Body of pancreas (tissue), 4 donors: ENCODE measurements at regions not wholly inside any gene's neighbourhood (a gene's known extent, or its start where the extent isn't known, plus 50 kb on each side); places are given as distances from the start of the nearest gene placed in this dataset.

Experiments used
- ATAC-seq: fragments of 150-250 bp; one replicate; pipeline ENCODE4 v1.9.1; 2016
- DNase-seq, 4 donors: peaks; one replicate each; pipeline ENCODE4 v3.0.0-alpha.2; 2019
- H3K27ac ChIP-seq, 4 donors: fragments of 200-600 bp; sonication (generic); 1 replicate in 3 of 4; 2 replicates in 1 of 4; pipeline versions ENCODE4 v1.5.1 to v1.6.1; 2016 to 2019; ENCODE audit warnings: mild to moderate bottlenecking in 1 of 4, mixed read lengths in 1 of 4, moderate library complexity in 1 of 4
- H3K27me3 ChIP-seq, 2 donors: fragments of 200-600 bp; sonication (generic); one replicate each; pipeline ENCODE4 v1.6.0; 2016; ENCODE audit warnings: mild to moderate bottlenecking in 1 of 2
- H3K36me3 ChIP-seq, 2 donors: fragments of 200-600 bp; sonication (generic); replicated peaks in 1 of 2; 2 replicates each; pipeline ENCODE4 v1.5.1; 2016; ENCODE audit warnings: low read depth in 2 of 2; ENCODE audit not compliant: insufficient read depth in 1 of 2
- H3K4me1 ChIP-seq: fragments of 200-600 bp; sonication (generic); one replicate; pipeline ENCODE4 v1.6.0; 2016
- H3K4me3 ChIP-seq, 2 donors: fragments of 200-600 bp; sonication (generic); 1 replicate in 1 of 2; 2 replicates in 1 of 2; pipeline ENCODE4 v1.5.1; 2016 to 2019
- H3K9me3 ChIP-seq, 3 donors: fragments of 200-600 bp; sonication (generic); 1 replicate in 2 of 3; 2 replicates in 1 of 3; pipeline ENCODE4 v1.5.1; 2016
- POLR2A ChIP-seq, 3 donors: fragments of 450-650 bp; IDR thresholded peaks; one replicate each; pipeline ENCODE4 v1.6.1; 2016; ENCODE audit warnings: antibody characterized with exemption in 3 of 3, mild to moderate bottlenecking in 2 of 3
- WGBS, 2 donors: methylation state at CpG; one replicate each; pipeline ENCODE4 v1.1.5; 2017; 5-methylcytosine and 5-hydroxymethylcytosine counted together
- intact Hi-C: fragments of 100-400 bp; cut with DNase I; formaldehyde crosslinking; loops from one replicate; pipeline ENCODE4 v1.15.1; 2023
- TF ChIP-seq, protein P1 (sequence below), 7 experiments: fragments of 450-650 bp in 4 of 7; fragments of 200-600 bp in 3 of 7; sonication (generic) in 3 of 7; IDR thresholded peaks; one replicate each; pipeline ENCODE4 v1.5.1; 2016 to 2019; ENCODE audit warnings: antibody characterized with exemption in 7 of 7

- TF ChIP-seq, protein P1, sequence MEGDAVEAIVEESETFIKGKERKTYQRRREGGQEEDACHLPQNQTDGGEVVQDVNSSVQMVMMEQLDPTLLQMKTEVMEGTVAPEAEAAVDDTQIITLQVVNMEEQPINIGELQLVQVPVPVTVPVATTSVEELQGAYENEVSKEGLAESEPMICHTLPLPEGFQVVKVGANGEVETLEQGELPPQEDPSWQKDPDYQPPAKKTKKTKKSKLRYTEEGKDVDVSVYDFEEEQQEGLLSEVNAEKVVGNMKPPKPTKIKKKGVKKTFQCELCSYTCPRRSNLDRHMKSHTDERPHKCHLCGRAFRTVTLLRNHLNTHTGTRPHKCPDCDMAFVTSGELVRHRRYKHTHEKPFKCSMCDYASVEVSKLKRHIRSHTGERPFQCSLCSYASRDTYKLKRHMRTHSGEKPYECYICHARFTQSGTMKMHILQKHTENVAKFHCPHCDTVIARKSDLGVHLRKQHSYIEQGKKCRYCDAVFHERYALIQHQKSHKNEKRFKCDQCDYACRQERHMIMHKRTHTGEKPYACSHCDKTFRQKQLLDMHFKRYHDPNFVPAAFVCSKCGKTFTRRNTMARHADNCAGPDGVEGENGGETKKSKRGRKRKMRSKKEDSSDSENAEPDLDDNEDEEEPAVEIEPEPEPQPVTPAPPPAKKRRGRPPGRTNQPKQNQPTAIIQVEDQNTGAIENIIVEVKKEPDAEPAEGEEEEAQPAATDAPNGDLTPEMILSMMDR (IDR thresholded peaks at IDR 0.05), result no peak
- no peak for TF ChIP-seq POLR2A (IDR thresholded peaks at IDR 0.05)
- no peaks in the 10 kb centered on the region for H3K36me3 ChIP-seq
- H3K27ac ChIP-seq, result no peak overlapping the region
- 22 to 33% methylated on average over 2 of the region's 2 CpGs for WGBS, 2 donors
- H3K4me1 ChIP-seq, result no peaks in the 10 kb centered on the region
- no peak for DNase-seq
- ATAC-seq, result no peak
- H3K27me3 ChIP-seq, result no peaks in the 10 kb centered on the region
- intact Hi-C loops, result no loop called here
- no peaks in the 10 kb centered on the region for H3K9me3 ChIP-seq
- no peak overlapping the region for H3K4me3 ChIP-seq
Measured at GRCh38 chr2:198883604-198884003, 574.1 kb downstream of the SATB2 start.

- Histone ChIP-seq H3K9me3 (no peaks in the 10 kb centered on the region), H3K4me3 (no peak overlapping the region), H3K27ac (no peak overlapping the region), H3K4me1 (no peaks in the 10 kb centered on the region), H3K27me3 (no peaks in the 10 kb centered on the region), H3K36me3 (no peaks in the 10 kb centered on the region)
- TF ChIP-seq POLR2A (IDR thresholded peaks at IDR 0.05), result no peak
- TF ChIP-seq, protein P1 (IDR thresholded peaks at IDR 0.05), result no peak
- DNase-seq, result no peak
- no peak for ATAC-seq
- intact Hi-C loops, result no loop called here
Measured at GRCh38 chr2:198880986-198881385, 576.8 kb downstream of the SATB2 start.

DNA sequence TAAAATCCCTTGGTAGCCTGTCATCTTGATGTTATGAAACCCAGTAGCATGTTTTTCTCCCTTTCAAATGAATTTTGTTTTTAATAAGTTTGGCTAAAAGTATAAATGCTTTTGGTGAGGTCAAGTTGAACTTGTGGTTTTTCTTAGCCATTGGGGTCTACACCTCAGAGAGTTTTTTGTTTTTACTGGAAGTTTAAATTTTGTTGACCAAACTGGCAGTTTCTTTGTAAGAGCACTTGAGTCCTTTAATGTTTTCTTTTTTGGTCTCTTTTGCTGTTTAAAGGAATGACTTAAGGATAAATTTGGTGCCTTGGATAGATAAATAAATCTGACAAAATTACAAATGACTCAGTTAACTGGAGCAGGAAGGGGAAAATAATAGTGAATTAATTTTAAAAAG, 577.3 kb downstream of the SATB2 start:
- TF ChIP-seq POLR2A (IDR thresholded peaks at IDR 0.05), result no peak
- TF ChIP-seq, protein P1 (IDR thresholded peaks at IDR 0.05), result no peak
- intact Hi-C loops, result no loop called here

GRCh38 chr2:198874472-198874858, 583.3 kb downstream of the SATB2 start:
- H3K27ac ChIP-seq, result no peak overlapping the region
- ATAC-seq, result no peak
- no peaks in the 10 kb centered on the region for H3K9me3 ChIP-seq
- intact Hi-C loops, result no loop called here
- H3K27me3 ChIP-seq, result no peaks in the 10 kb centered on the region
- 34% methylated on average over 2 of the region's 2 CpGs for WGBS, 2 donors
- H3K4me1 ChIP-seq, result no peaks in the 10 kb centered on the region
- no peak overlapping the region for H3K4me3 ChIP-seq
- H3K36me3 ChIP-seq, result no peaks in the 10 kb centered on the region
- no peak for DNase-seq
- TF ChIP-seq POLR2A (IDR thresholded peaks at IDR 0.05), result no peak
- TF ChIP-seq, protein P1 (IDR thresholded peaks at IDR 0.05), result no peak

More for the DNA sequence above, 577.3 kb downstream of the SATB2 start:
- no peaks in the 10 kb centered on the region for H3K36me3 ChIP-seq
- no peaks in the 10 kb centered on the region for H3K27me3 ChIP-seq
- DNase-seq (no peak), ATAC-seq (no peak)
- H3K27ac ChIP-seq, result no peak overlapping the region
- no peaks in the 10 kb centered on the region for H3K9me3 ChIP-seq
- no peak overlapping the region for H3K4me3 ChIP-seq
- H3K4me1 ChIP-seq, result no peaks in the 10 kb centered on the region

- intact Hi-C loops, result no loop called here
- Histone ChIP-seq H3K27ac (no peak overlapping the region), H3K27me3 (no peaks in the 10 kb centered on the region), H3K9me3 (no peaks in the 10 kb centered on the region), H3K4me1 (no peaks in the 10 kb centered on the region), H3K4me3 (no peak overlapping the region), H3K36me3 (no peaks in the 10 kb centered on the region)
- DNase-seq (no peak), ATAC-seq (no peak)
- no peak for TF ChIP-seq POLR2A (IDR thresholded peaks at IDR 0.05)
- TF ChIP-seq, protein P1 (IDR thresholded peaks at IDR 0.05), result no peak
- WGBS, 2 donors, result 74% methylated on average over 8 of the region's 8 CpGs
Measured at GRCh38 chr2:198873503-198874471, 584.0 kb downstream of the SATB2 start.
